ENCODE measurements at regions not wholly inside any gene's neighbourhood (a gene's known extent, or its start where the extent isn't known, plus 50 kb on each side); places are given as distances from the start of the nearest gene placed in this dataset.
A peak's percentile ranks its signal among the peaks of the same experiment; 100 is the strongest.

GRCh38 chr6:74117113-74117512, 421.1 kb downstream of the CD109 start:
- Mint-ChIP-seq H3K9me3 (ENCODE audit: unreplicated experiment) (peaks cover 9% of the 10 kb centered on the region), H3K36me3 (ENCODE audit: insufficient read depth, unreplicated experiment) (no peaks in the 10 kb centered on the region), H3K27me3 (ENCODE audit: insufficient read depth, unreplicated experiment) (no peaks in the 10 kb centered on the region), H3K4me3 (ENCODE audit: unreplicated experiment) (no peak overlapping the region), H3K27ac (ENCODE audit: low read depth, unreplicated experiment) (no peak overlapping the region), H3K4me1 (ENCODE audit: insufficient read depth, unreplicated experiment) (peaks cover 19% of the 10 kb centered on the region)
- TF ChIP-seq, protein P1, sequence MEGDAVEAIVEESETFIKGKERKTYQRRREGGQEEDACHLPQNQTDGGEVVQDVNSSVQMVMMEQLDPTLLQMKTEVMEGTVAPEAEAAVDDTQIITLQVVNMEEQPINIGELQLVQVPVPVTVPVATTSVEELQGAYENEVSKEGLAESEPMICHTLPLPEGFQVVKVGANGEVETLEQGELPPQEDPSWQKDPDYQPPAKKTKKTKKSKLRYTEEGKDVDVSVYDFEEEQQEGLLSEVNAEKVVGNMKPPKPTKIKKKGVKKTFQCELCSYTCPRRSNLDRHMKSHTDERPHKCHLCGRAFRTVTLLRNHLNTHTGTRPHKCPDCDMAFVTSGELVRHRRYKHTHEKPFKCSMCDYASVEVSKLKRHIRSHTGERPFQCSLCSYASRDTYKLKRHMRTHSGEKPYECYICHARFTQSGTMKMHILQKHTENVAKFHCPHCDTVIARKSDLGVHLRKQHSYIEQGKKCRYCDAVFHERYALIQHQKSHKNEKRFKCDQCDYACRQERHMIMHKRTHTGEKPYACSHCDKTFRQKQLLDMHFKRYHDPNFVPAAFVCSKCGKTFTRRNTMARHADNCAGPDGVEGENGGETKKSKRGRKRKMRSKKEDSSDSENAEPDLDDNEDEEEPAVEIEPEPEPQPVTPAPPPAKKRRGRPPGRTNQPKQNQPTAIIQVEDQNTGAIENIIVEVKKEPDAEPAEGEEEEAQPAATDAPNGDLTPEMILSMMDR (IDR thresholded peaks at IDR 0.05; ENCODE audit: unreplicated experiment) = no peak
- ChIA-PET POLR2A (no interaction called here), CTCF (interaction anchor here (0.8 kb wide), 2 partner anchors 25 to 27 kb away, joined by 3 read pairs; no protein-coding TSS in a partner anchor)
- BruUV-seq (replicated peaks) = no TSS peak
- DNase-seq (ENCODE audit: unreplicated experiment) = no peak
- intact Hi-C loops (cut with micrococcal nuclease) = no loop called here

GRCh38 chr6:74115674-74116073, 419.7 kb downstream of the CD109 start:
- Mint-ChIP-seq H3K9me3 (ENCODE audit: unreplicated experiment) (peaks cover 9% of the 10 kb centered on the region), H3K27me3 (ENCODE audit: insufficient read depth, unreplicated experiment) (no peaks in the 10 kb centered on the region), H3K4me1 (ENCODE audit: insufficient read depth, unreplicated experiment) (peaks cover 19% of the 10 kb centered on the region), H3K4me3 (ENCODE audit: unreplicated experiment) (no peak overlapping the region), H3K36me3 (ENCODE audit: insufficient read depth, unreplicated experiment) (no peaks in the 10 kb centered on the region), H3K27ac (ENCODE audit: low read depth, unreplicated experiment) (peak overlapping the region; percentile 14)
- CTCF ChIA-PET = interaction anchor here (2.3 kb wide), 1 partner anchor 24 kb away, joined by 9 read pairs; no protein-coding TSS in a partner anchor
- no TSS peak for BruUV-seq (replicated peaks)
- POLR2A ChIA-PET = no interaction called here
- intact Hi-C loops (cut with micrococcal nuclease) = no loop called here
- DNase-seq (ENCODE audit: unreplicated experiment) = peak; percentile 66
- TF ChIP-seq, protein P1 (IDR thresholded peaks at IDR 0.05; ENCODE audit: unreplicated experiment) = no peak

GRCh38 chr6:74114428-74114827, 418.4 kb downstream of the CD109 start:
- Mint-ChIP-seq H3K27me3 (ENCODE audit: insufficient read depth, unreplicated experiment) (no peaks in the 10 kb centered on the region), H3K27ac (ENCODE audit: low read depth, unreplicated experiment) (no peak overlapping the region), H3K4me3 (ENCODE audit: unreplicated experiment) (no peak overlapping the region), H3K36me3 (ENCODE audit: insufficient read depth, unreplicated experiment) (no peaks in the 10 kb centered on the region), H3K4me1 (ENCODE audit: insufficient read depth, unreplicated experiment) (peaks cover 19% of the 10 kb centered on the region), H3K9me3 (ENCODE audit: unreplicated experiment) (peaks cover 9% of the 10 kb centered on the region)
- POLR2A ChIA-PET = no interaction called here
- intact Hi-C loops (cut with micrococcal nuclease) = no loop called here
- CTCF ChIA-PET = interaction anchor here (2.3 kb wide), 1 partner anchor 23 kb away, joined by 9 read pairs; no protein-coding TSS in a partner anchor
- no peak for DNase-seq (ENCODE audit: unreplicated experiment)
- no TSS peak for BruUV-seq (replicated peaks)
- TF ChIP-seq, protein P1 (IDR thresholded peaks at IDR 0.05; ENCODE audit: unreplicated experiment) = no peak

GRCh38 chr6:74113901-74114300, 417.9 kb downstream of the CD109 start:
- no peaks in the 10 kb centered on the region for H3K27me3 Mint-ChIP-seq (ENCODE audit: insufficient read depth, unreplicated experiment)
- no peak for DNase-seq (ENCODE audit: unreplicated experiment)
- POLR2A ChIA-PET = interaction anchor here (0.6 kb wide), 2 partner anchors 425 to 837 kb away, joined by 3 read pairs; no protein-coding TSS in a partner anchor
- TF ChIP-seq, protein P1 (IDR thresholded peaks at IDR 0.05; ENCODE audit: unreplicated experiment) = no peak
- no peaks in the 10 kb centered on the region for H3K36me3 Mint-ChIP-seq (ENCODE audit: insufficient read depth, unreplicated experiment)
- CTCF ChIA-PET = interaction anchor here (2.3 kb wide), 1 partner anchor 22 kb away, joined by 9 read pairs; no protein-coding TSS in a partner anchor
- peaks cover 9% of the 10 kb centered on the region for H3K9me3 Mint-ChIP-seq (ENCODE audit: unreplicated experiment)
- intact Hi-C loops (cut with micrococcal nuclease) = no loop called here
- no peak overlapping the region for H3K4me3 Mint-ChIP-seq (ENCODE audit: unreplicated experiment)
- no peak overlapping the region for H3K27ac Mint-ChIP-seq (ENCODE audit: low read depth, unreplicated experiment)
- BruUV-seq (replicated peaks) = no TSS peak
- peaks cover 18% of the 10 kb centered on the region for H3K4me1 Mint-ChIP-seq (ENCODE audit: insufficient read depth, unreplicated experiment)
